ENCODE measurements at regions not wholly inside any gene's neighbourhood (a gene's known extent, or its start where the extent isn't known, plus 50 kb on each side); places are given as distances from the start of the nearest gene placed in this dataset.

DNA sequence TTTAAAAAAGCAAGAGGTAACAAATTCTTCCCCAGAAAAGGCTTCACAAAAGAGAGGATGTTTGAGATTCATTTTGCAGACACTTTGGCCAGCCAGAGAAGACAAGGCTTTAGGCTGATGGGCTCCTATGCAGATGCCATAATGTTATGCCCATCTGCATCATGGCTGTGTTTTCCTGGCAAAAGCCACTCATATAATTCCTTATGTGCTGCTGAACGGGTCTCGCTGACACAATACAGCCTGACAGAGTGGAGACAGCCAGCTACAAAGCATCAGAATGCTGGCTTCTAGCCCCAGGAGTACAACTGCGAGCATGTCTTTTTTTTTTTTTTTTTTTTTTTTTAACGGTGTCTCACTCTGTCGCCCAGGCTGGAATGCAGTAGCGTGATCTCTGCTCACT, 1157.4 kb upstream of the AUTS2 start:
- TF ChIP-seq, protein P1, sequence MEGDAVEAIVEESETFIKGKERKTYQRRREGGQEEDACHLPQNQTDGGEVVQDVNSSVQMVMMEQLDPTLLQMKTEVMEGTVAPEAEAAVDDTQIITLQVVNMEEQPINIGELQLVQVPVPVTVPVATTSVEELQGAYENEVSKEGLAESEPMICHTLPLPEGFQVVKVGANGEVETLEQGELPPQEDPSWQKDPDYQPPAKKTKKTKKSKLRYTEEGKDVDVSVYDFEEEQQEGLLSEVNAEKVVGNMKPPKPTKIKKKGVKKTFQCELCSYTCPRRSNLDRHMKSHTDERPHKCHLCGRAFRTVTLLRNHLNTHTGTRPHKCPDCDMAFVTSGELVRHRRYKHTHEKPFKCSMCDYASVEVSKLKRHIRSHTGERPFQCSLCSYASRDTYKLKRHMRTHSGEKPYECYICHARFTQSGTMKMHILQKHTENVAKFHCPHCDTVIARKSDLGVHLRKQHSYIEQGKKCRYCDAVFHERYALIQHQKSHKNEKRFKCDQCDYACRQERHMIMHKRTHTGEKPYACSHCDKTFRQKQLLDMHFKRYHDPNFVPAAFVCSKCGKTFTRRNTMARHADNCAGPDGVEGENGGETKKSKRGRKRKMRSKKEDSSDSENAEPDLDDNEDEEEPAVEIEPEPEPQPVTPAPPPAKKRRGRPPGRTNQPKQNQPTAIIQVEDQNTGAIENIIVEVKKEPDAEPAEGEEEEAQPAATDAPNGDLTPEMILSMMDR (IDR thresholded peaks at IDR 0.05; ENCODE audit: insufficient read depth, low read depth, low read length) = no peak
- no peak for TF ChIP-seq EZH2 (IDR thresholded peaks at IDR 0.05; ENCODE audit: insufficient read depth, low read length)

All from astrocyte (in vitro differentiated cells and primary cell).